ENCODE measurements at regions not wholly inside any gene's neighbourhood (a gene's known extent, or its start where the extent isn't known, plus 50 kb on each side); places are given as distances from the start of the nearest gene placed in this dataset.

DNA sequence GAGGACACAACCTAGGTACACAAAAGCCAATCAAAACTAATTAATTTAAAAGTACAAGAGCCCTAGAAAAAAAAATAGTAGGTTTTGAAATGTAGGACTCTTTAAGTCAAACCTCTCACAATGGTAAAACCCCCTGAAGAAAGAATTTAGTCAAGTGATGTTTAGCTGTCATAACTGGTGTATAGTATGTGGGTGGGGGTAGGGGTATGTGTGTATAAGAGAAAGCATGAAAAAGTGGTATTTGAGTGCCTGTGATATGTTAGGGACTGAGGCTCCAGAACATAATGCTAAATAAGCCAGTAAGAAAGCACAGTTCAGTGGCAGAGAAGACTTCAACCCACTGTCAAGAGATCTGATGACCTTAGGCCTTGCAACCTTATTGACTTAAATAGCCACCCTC, 507.9 kb downstream of the TTLL7 start:
- TF ChIP-seq, protein P1, sequence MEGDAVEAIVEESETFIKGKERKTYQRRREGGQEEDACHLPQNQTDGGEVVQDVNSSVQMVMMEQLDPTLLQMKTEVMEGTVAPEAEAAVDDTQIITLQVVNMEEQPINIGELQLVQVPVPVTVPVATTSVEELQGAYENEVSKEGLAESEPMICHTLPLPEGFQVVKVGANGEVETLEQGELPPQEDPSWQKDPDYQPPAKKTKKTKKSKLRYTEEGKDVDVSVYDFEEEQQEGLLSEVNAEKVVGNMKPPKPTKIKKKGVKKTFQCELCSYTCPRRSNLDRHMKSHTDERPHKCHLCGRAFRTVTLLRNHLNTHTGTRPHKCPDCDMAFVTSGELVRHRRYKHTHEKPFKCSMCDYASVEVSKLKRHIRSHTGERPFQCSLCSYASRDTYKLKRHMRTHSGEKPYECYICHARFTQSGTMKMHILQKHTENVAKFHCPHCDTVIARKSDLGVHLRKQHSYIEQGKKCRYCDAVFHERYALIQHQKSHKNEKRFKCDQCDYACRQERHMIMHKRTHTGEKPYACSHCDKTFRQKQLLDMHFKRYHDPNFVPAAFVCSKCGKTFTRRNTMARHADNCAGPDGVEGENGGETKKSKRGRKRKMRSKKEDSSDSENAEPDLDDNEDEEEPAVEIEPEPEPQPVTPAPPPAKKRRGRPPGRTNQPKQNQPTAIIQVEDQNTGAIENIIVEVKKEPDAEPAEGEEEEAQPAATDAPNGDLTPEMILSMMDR (IDR thresholded peaks at IDR 0.05 in 2 of 3, conservative IDR thresholded peaks at IDR 0.05 in 1 of 3; ENCODE audit: control insufficient read depth in 2 of 3, extremely low read depth in 1 of 3, insufficient read depth in 1 of 3, low read depth in 3 of 3, low read length in 3 of 3), result no peak
- TF ChIP-seq, protein P2, sequence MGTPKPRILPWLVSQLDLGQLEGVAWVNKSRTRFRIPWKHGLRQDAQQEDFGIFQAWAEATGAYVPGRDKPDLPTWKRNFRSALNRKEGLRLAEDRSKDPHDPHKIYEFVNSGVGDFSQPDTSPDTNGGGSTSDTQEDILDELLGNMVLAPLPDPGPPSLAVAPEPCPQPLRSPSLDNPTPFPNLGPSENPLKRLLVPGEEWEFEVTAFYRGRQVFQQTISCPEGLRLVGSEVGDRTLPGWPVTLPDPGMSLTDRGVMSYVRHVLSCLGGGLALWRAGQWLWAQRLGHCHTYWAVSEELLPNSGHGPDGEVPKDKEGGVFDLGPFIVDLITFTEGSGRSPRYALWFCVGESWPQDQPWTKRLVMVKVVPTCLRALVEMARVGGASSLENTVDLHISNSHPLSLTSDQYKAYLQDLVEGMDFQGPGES (IDR thresholded peaks at IDR 0.05), result no peak
- TF ChIP-seq TBL1XR1 (IDR thresholded peaks at IDR 0.05; ENCODE audit: low read depth, low read length) (no peak), FOXK2 (IDR thresholded peaks at IDR 0.05) (no peak), SPI1 (IDR thresholded peaks at IDR 0.05; ENCODE audit: borderline replicate concordance, insufficient read depth, low read depth, low read length) (no peak), ATF7 (IDR thresholded peaks at IDR 0.05; ENCODE audit: low read depth) (no peak), EZH2 (IDR thresholded peaks at IDR 0.05; ENCODE audit: borderline replicate concordance, control insufficient read depth, low read depth, low read length) (no peak), NR2C1 (IDR thresholded peaks at IDR 0.05) (no peak), SREBF2 (IDR thresholded peaks at IDR 0.05; ENCODE audit: low read length) (no peak), EP300 (IDR thresholded peaks at IDR 0.05; ENCODE audit: borderline replicate concordance in 1 of 2, control insufficient read depth in 1 of 2, low read depth in 2 of 2, low read length in 2 of 2) (no peak)
- TF ChIP-seq, protein P3, sequence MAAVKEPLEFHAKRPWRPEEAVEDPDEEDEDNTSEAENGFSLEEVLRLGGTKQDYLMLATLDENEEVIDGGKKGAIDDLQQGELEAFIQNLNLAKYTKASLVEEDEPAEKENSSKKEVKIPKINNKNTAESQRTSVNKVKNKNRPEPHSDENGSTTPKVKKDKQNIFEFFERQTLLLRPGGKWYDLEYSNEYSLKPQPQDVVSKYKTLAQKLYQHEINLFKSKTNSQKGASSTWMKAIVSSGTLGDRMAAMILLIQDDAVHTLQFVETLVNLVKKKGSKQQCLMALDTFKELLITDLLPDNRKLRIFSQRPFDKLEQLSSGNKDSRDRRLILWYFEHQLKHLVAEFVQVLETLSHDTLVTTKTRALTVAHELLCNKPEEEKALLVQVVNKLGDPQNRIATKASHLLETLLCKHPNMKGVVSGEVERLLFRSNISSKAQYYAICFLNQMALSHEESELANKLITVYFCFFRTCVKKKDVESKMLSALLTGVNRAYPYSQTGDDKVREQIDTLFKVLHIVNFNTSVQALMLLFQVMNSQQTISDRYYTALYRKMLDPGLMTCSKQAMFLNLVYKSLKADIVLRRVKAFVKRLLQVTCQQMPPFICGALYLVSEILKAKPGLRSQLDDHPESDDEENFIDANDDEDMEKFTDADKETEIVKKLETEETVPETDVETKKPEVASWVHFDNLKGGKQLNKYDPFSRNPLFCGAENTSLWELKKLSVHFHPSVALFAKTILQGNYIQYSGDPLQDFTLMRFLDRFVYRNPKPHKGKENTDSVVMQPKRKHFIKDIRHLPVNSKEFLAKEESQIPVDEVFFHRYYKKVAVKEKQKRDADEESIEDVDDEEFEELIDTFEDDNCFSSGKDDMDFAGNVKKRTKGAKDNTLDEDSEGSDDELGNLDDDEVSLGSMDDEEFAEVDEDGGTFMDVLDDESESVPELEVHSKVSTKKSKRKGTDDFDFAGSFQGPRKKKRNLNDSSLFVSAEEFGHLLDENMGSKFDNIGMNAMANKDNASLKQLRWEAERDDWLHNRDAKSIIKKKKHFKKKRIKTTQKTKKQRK (IDR thresholded peaks at IDR 0.05; ENCODE audit: low read depth, low read length), result no peak
